GM10266 (cell line): ENCODE measurements at regions not wholly inside any gene's neighbourhood (a gene's known extent, or its start where the extent isn't known, plus 50 kb on each side); places are given as distances from the start of the nearest gene placed in this dataset.

ENCODE experiments used
- DNase-seq: peaks from one replicate; pipeline ENCODE4 v3.0.0; 2012; ENCODE audit errors: extremely low spot score
- TF ChIP-seq, protein P1 (sequence below): IDR thresholded peaks from 2 replicates; pipeline ENCODE4 v1.5.1; 2012; ENCODE audit warnings: mild to moderate bottlenecking, low read depth; ENCODE audit not compliant: control insufficient read depth, insufficient read depth; ENCODE audit errors: missing control alignments

DNA sequence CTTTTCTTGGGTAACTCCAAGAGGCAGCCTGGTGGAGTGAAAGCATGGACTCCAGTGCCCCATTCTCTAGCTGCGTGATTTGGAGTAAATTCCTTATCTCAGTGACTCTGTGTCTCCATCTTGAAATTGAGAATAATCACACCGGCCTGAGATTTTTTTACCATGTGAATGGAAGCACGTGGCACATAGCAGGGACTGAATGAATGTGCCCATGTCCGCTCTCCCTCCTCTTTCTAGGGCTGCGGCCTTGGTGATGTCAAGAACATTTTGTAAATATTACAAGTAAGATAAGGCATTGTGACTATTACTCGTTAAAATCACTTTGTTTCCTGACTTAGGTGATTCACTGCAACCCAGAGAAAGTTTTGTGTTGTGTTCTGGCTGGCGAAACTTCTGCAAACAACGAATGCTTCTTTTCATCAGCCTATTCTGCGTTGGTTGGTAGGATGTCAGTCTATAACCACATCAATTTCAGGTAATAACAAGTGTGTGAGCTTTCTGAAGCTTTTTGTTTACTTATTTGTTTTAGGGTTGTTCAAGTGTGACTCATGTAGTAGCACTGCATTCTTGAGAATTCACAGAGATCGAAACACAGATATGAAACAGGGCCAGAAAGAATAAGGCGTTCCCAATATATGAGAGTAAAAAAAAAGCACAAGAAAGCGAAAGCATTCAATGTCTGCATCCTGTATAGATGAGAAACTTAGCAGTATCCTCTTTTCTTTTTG, 135.7 kb upstream of the SLC45A1 start:
- TF ChIP-seq, protein P1, sequence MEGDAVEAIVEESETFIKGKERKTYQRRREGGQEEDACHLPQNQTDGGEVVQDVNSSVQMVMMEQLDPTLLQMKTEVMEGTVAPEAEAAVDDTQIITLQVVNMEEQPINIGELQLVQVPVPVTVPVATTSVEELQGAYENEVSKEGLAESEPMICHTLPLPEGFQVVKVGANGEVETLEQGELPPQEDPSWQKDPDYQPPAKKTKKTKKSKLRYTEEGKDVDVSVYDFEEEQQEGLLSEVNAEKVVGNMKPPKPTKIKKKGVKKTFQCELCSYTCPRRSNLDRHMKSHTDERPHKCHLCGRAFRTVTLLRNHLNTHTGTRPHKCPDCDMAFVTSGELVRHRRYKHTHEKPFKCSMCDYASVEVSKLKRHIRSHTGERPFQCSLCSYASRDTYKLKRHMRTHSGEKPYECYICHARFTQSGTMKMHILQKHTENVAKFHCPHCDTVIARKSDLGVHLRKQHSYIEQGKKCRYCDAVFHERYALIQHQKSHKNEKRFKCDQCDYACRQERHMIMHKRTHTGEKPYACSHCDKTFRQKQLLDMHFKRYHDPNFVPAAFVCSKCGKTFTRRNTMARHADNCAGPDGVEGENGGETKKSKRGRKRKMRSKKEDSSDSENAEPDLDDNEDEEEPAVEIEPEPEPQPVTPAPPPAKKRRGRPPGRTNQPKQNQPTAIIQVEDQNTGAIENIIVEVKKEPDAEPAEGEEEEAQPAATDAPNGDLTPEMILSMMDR, result no peak
- DNase-seq, result peak; percentile 41

DNA sequence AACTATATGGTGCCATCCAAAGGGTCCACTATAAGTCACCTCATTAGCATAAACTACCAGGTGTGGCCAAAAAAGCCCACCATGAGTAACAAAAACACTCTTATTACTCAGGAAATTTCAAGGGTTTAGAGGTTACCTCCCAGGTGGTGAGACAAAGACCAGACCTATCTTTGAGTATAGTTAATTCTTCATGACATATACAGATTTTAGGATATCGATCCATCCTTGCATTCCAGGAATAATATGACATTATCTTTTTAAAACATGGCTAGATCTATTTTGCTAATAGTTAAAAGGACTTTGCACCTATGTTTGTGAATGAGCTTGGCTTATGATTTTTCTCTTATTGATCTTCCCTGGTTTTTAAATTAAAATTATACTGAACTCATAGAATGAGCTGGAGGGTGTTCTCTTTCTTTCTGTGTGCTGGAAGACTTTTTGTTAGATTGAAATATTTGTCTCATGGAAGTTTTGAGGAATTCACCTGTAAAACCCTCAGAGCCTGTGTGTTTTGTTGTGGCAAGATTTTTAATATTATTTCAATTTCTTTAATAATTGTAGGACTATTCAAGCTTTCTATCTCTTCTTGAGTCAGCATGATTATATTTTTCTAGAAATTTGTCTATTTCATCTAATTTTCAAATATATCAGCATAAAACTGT, 138.7 kb upstream of the SLC45A1 start:
- DNase-seq, result no peak
- TF ChIP-seq, protein P1, result no peak

DNA sequence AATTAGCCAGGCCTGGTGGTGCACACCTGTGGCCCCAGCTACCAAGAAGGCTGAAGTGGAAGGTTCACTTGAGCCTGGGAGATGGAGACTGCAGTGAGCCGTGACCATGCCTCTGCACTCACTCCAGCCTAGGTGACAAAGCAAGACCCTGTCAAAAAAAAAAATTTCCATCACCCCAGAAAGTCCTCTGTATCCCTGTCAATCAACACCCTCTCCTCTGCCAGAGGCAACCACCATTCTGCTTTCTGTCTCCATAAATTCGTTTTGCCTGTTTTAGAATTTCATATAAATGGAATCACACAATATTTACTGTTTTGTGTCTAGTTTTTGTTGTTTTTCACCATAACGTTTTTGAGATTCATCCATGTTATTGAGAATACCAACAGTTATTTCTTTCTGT, 141.6 kb upstream of the SLC45A1 start:
- no peak for DNase-seq
- TF ChIP-seq, protein P1, result no peak

DNA sequence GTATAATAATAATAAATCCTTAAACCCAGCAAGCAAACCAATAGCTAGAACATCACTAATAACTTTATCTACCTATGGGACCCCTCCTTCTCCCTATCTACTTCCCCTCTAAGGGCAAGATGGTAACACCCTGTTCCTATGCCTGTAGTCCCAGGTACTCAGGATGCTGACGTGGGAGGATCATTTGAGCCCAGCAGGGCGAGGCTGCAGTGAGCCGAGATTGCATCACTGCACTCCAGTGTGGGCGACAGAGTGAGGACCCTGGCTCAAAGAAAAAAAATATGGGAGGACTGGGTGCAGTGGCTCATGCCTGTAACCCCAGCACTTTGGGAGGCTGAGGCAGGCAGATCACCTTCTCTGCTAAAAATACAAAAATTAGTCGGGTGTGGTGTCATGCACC, 143.1 kb upstream of the SLC45A1 start:
- TF ChIP-seq, protein P1, result no peak
- DNase-seq, result no peak

DNA sequence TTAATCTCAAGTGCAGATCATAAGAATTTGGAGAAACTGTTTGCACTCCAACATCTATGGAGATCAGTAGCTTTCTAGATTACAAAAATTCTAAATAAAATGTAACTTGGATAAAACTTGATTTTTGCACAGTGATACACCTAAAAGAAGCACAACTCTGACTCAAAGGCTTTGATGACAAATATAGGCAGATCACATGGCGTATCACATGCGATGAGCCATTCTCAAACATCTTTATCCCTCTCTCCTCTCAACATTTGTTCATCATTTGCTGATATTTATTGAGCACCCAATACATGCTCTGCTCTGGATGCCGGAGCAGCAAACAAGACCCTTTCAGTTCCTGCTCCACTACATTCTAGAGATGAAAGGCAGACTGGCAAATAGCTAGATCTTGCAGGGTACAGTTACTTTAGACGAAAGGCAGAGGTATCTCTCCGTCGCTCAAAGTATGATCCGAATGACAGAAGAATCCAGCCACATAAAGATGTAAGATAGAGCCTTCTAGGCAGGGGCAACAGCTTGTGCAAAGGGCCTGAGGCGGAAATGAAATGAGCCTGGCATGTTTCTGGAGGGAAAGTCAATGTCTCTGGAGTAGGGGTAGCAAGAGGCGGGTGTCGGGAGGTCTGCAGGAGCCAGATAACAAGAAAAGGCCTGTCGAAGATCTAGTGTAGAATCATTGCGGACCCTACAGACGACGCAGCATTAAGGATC, 145.8 kb upstream of the ERRFI1 start:
- DNase-seq, result no peak
- TF ChIP-seq, protein P1, result no peak

DNA sequence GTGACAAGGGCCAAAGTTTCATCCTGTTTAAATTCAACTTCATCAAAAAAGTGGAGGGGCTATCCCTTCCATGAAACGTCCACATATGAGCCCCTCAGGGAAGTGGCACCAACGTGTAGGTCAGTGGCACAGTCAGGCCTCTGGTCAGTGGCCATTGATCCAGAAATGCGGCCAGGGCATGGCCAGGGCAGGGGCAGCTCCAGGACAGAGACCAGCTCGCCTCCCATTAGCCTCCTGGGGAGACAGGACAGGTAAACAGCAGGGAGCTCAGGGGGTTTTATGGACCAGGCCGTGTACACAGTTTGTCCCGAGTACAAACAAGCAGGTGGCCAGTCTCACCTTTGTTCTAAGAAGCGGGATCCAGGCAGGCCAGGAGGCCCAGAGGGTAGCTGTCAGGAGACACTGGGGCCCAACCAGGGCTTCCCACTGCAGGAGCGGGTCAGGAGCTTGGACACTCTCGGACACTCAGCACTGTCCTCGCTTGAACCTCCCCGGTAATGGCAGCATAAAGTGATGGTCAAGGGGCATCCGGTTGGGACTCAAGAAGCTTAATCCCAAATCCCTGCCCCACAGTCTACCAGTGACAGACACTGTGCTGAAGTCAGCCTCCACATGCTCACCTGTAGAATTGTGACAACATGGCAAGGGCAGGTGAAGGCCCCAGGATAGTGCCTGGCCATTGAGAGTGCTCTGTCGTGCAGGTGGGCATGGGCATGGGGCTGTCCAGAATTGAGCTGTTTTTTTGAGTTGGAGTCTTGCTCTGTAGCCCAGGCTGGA, 144.1 kb upstream of the ERRFI1 start:
- no peak for DNase-seq
- TF ChIP-seq, protein P1, result no peak
